Activated CD8-positive, alpha-beta memory T cell treated with anti-CD3 and anti-CD28 coated beads for 24 hours (primary cell): ENCODE measurements at regions not wholly inside any gene's neighbourhood (a gene's known extent, or its start where the extent isn't known, plus 50 kb on each side); places are given as distances from the start of the nearest gene placed in this dataset.

ENCODE experiments used
- DNase-seq: peaks from one replicate; pipeline ENCODE4 v3.0.0-alpha.2; 2020

- no peak for DNase-seq
Observed at GRCh38 chr13:85371254-85371653, 428.0 kb downstream of the SLITRK6 start.

- DNase-seq = no peak
Observed at GRCh38 chr13:85368686-85369085, 430.5 kb downstream of the SLITRK6 start.

- no peak for DNase-seq
Observed at GRCh38 chr13:85367887-85368286, 431.3 kb downstream of the SLITRK6 start.

GRCh38 chr13:85366759-85367417 lies 432.3 kb downstream of the SLITRK6 start:
- no peak for DNase-seq

- DNase-seq = no peak
Observed at GRCh38 chr13:85363504-85363903, 435.7 kb downstream of the SLITRK6 start.

GRCh38 chr13:85362980-85363379 lies 436.2 kb downstream of the SLITRK6 start:
- no peak for DNase-seq

GRCh38 chr13:85347251-85347650 lies 452.0 kb downstream of the SLITRK6 start:
- DNase-seq = no peak

- DNase-seq = no peak
Observed at GRCh38 chr13:85334187-85334586, 465.0 kb downstream of the SLITRK6 start.

GRCh38 chr13:85333506-85334020 lies 465.7 kb downstream of the SLITRK6 start:
- DNase-seq = no peak

GRCh38 chr13:85332615-85333014 lies 466.6 kb downstream of the SLITRK6 start:
- DNase-seq = no peak

GRCh38 chr13:85321734-85322133 lies 477.5 kb downstream of the SLITRK6 start:
- no peak for DNase-seq

GRCh38 chr13:85317781-85318180 lies 481.4 kb downstream of the SLITRK6 start:
- DNase-seq = no peak

GRCh38 chr13:85316506-85317025 lies 482.7 kb downstream of the SLITRK6 start:
- DNase-seq = no peak

GRCh38 chr13:85314686-85315085 lies 484.5 kb downstream of the SLITRK6 start:
- DNase-seq = no peak

- no peak for DNase-seq
Observed at GRCh38 chr13:85313761-85314503, 485.3 kb downstream of the SLITRK6 start.

GRCh38 chr13:85312071-85312470 lies 487.1 kb downstream of the SLITRK6 start:
- no peak for DNase-seq

- no peak for DNase-seq
Observed at GRCh38 chr13:85303630-85304029, 495.6 kb downstream of the SLITRK6 start.

GRCh38 chr13:85298387-85298924 lies 500.8 kb downstream of the SLITRK6 start:
- no peak for DNase-seq

GRCh38 chr13:85288698-85289097 lies 510.5 kb downstream of the SLITRK6 start:
- no peak for DNase-seq

- no peak for DNase-seq
Observed at GRCh38 chr13:85287528-85287927, 511.7 kb downstream of the SLITRK6 start.

- no peak for DNase-seq
Observed at GRCh38 chr13:85286081-85286480, 513.1 kb downstream of the SLITRK6 start.

GRCh38 chr13:85284349-85284748 lies 514.9 kb downstream of the SLITRK6 start:
- no peak for DNase-seq

GRCh38 chr13:85283408-85283807 lies 515.8 kb downstream of the SLITRK6 start:
- no peak for DNase-seq

GRCh38 chr13:85282876-85283275 lies 516.3 kb downstream of the SLITRK6 start:
- DNase-seq = no peak
